Tibial nerve (tissue), 3 donors: ENCODE measurements at regions not wholly inside any gene's neighbourhood (a gene's known extent, or its start where the extent isn't known, plus 50 kb on each side); places are given as distances from the start of the nearest gene placed in this dataset.

ENCODE experiments used
- POLR2A ChIP-seq, 2 donors: fragments of 450-650 bp; IDR thresholded peaks; one replicate each; pipeline ENCODE4 v1.6.1; 2017; ENCODE audit warnings: antibody characterized with exemption in 2 of 2, mild to moderate bottlenecking in 2 of 2, moderate library complexity in 2 of 2
- TF ChIP-seq, protein P1 (sequence below), 5 experiments: fragments of 200-600 bp in 3 of 5; fragments of 450-650 bp in 2 of 5; sonication (generic) in 3 of 5; IDR thresholded peaks; one replicate each; pipeline ENCODE4 v1.5.1; 2016 to 2019; ENCODE audit warnings: antibody characterized with exemption in 5 of 5, mild to moderate bottlenecking in 3 of 5, moderate library complexity in 2 of 5

DNA sequence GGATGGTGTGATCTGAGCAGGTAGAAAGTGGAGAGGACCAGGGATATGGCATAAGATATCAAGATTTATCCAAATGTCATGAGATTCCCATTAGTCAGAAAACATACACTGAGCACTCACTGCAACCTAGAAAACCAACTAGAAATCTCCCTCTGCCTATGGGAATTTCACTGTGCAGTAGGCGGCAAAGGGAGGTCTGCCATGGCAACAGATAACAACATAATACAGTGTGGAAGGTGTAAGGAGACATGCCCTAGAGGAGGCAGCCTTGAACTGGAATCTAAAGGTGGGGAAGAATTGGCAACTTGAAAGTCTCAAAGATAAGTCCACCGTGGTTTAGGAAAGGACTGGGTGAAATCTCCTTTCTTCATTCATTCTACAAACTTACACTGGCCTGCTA lies 238.4 kb downstream of the ATG4C start:
- TF ChIP-seq, protein P1, sequence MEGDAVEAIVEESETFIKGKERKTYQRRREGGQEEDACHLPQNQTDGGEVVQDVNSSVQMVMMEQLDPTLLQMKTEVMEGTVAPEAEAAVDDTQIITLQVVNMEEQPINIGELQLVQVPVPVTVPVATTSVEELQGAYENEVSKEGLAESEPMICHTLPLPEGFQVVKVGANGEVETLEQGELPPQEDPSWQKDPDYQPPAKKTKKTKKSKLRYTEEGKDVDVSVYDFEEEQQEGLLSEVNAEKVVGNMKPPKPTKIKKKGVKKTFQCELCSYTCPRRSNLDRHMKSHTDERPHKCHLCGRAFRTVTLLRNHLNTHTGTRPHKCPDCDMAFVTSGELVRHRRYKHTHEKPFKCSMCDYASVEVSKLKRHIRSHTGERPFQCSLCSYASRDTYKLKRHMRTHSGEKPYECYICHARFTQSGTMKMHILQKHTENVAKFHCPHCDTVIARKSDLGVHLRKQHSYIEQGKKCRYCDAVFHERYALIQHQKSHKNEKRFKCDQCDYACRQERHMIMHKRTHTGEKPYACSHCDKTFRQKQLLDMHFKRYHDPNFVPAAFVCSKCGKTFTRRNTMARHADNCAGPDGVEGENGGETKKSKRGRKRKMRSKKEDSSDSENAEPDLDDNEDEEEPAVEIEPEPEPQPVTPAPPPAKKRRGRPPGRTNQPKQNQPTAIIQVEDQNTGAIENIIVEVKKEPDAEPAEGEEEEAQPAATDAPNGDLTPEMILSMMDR (IDR thresholded peaks at IDR 0.05): no peak
- no peak for TF ChIP-seq POLR2A (IDR thresholded peaks at IDR 0.05)
